BLaER1 treated with 17β-estradiol and CSF1 and Interleukin-3, amounts not matched to agents 10 nM and 100 nM (cell line): ENCODE measurements at regions not wholly inside any gene's neighbourhood (a gene's known extent, or its start where the extent isn't known, plus 50 kb on each side); places are given as distances from the start of the nearest gene placed in this dataset.

Experiments used
- H3K27ac ChIP-seq, 11 experiments: shearing (Covaris generic); formaldehyde crosslinking; 2 replicates each; pipeline ENCODE4 v1.8.1; 2022
- H3K27me3 ChIP-seq, 11 experiments: shearing (Covaris generic); formaldehyde crosslinking; 2 replicates each; pipeline ENCODE4 v1.8.1; 2022
- H3K36me3 ChIP-seq, 11 experiments: shearing (Covaris generic); formaldehyde crosslinking; 2 replicates each; pipeline ENCODE4 v1.8.1; 2022
- H3K4me1 ChIP-seq, 10 experiments: shearing (Covaris generic); formaldehyde crosslinking; 2 replicates each; pipeline ENCODE4 v1.8.1; 2022
- H3K4me2 ChIP-seq, 11 experiments: shearing (Covaris generic); formaldehyde crosslinking; 2 replicates each; pipeline ENCODE4 v1.8.1; 2022
- H3K4me3 ChIP-seq, 10 experiments: shearing (Covaris generic); formaldehyde crosslinking; 2 replicates each; pipeline ENCODE4 v1.8.1; 2022
- H3K9ac ChIP-seq, 11 experiments: shearing (Covaris generic); formaldehyde crosslinking; 2 replicates each; pipeline ENCODE4 v1.8.1; 2022
- H3K9me3 ChIP-seq, 11 experiments: shearing (Covaris generic); formaldehyde crosslinking; replicated peaks in 1 of 11; 2 replicates each; pipeline ENCODE4 v1.8.1; 2022
- H4K20me1 ChIP-seq, 11 experiments: shearing (Covaris generic); formaldehyde crosslinking; 2 replicates each; pipeline ENCODE4 v1.8.1; 2022
- Cebpa-rat ChIP-seq, 11 experiments: shearing (Covaris generic); IDR thresholded peaks; 2 replicates each; pipeline ENCODE4 v1.8.1; 2022

- Histone ChIP-seq H3K4me1 (no peaks in the 10 kb centered on the region), H3K4me2 (no peak overlapping the region), H3K27me3 (no peaks in the 10 kb centered on the region), H3K27ac (no peak overlapping the region), H3K9me3 (no peaks in the 10 kb centered on the region), H4K20me1 (no peaks in the 10 kb centered on the region; a peak in 1 of 22 replicates), H3K36me3 (no peaks in the 10 kb centered on the region), H3K9ac (no peak overlapping the region), H3K4me3 (no peak overlapping the region)
- no peak for TF ChIP-seq Cebpa-rat (IDR thresholded peaks at IDR 0.05)
Measured at GRCh38 chr11:115687934-115688333, 183.7 kb upstream of the CADM1 start.

- Histone ChIP-seq H3K27ac (no peak overlapping the region), H3K9me3 (no peaks in the 10 kb centered on the region), H3K36me3 (no peaks in the 10 kb centered on the region), H3K9ac (no peak overlapping the region), H3K27me3 (no peaks in the 10 kb centered on the region), H4K20me1 (no peaks in the 10 kb centered on the region; a peak in 1 of 22 replicates), H3K4me3 (no peak overlapping the region), H3K4me1 (no peaks in the 10 kb centered on the region), H3K4me2 (no peak overlapping the region)
- TF ChIP-seq Cebpa-rat (IDR thresholded peaks at IDR 0.05): no peak
Measured at GRCh38 chr11:115684699-115685098, 180.5 kb upstream of the CADM1 start.

DNA sequence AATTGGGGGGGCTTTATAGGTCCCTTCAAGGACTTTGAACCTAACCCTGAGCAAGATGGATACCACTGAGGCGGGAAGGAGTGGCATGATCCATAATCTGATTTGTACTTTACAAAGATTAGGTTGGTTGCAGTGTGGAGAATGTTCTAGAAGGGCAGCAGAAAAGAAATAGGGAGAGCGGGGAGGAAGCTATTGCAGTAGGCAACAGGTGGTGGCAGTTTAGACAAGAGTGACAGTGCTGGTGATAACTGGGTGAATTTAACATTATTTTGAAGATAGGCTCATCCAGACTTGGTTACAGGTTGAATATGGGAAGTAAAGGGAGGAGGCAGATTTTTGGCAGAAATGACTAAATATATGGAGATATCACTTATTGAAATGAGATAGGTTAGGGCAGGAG, 179.9 kb upstream of the CADM1 start:
- no peaks in the 10 kb centered on the region; a peak in 1 of 22 replicates for H4K20me1 ChIP-seq
- no peaks in the 10 kb centered on the region for H3K27me3 ChIP-seq
- no peaks in the 10 kb centered on the region for H3K36me3 ChIP-seq
- no peak for TF ChIP-seq Cebpa-rat (IDR thresholded peaks at IDR 0.05)
- no peak overlapping the region for H3K4me3 ChIP-seq
- no peak overlapping the region for H3K4me2 ChIP-seq
- H3K9ac ChIP-seq: no peak overlapping the region
- H3K4me1 ChIP-seq: no peaks in the 10 kb centered on the region
- no peak overlapping the region for H3K27ac ChIP-seq
- no peaks in the 10 kb centered on the region for H3K9me3 ChIP-seq

DNA sequence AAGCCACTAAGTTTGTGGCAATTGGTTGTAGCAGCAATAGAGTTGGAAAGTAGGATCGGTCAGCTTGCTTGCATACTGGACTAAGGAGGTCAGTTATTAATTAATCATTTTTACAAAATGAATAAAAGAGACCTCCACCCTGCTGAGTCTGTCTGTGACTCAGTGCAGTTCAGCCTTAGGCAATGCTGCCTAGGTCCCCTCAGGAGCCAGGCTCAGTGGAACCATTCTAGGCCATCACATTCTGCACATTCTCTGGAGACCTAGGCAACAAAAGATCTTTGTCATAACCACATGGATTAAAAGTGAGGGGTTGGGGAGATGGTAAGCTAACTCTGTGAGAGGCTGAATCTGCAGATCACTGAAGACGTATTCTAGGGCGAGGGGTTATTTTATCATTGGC, 178.7 kb upstream of the CADM1 start:
- Histone ChIP-seq H3K4me2 (no peak overlapping the region), H3K4me1 (no peaks in the 10 kb centered on the region), H3K4me3 (no peak overlapping the region), H3K27ac (no peak overlapping the region), H3K9ac (no peak overlapping the region), H3K9me3 (no peaks in the 10 kb centered on the region), H3K36me3 (no peaks in the 10 kb centered on the region), H3K27me3 (no peaks in the 10 kb centered on the region), H4K20me1 (no peaks in the 10 kb centered on the region)
- no peak for TF ChIP-seq Cebpa-rat (IDR thresholded peaks at IDR 0.05)

GRCh38 chr11:115682101-115682500, 177.9 kb upstream of the CADM1 start:
- no peaks in the 10 kb centered on the region for H3K36me3 ChIP-seq
- H3K4me1 ChIP-seq: no peaks in the 10 kb centered on the region
- no peaks in the 10 kb centered on the region for H3K9me3 ChIP-seq
- no peak overlapping the region for H3K27ac ChIP-seq
- H3K4me3 ChIP-seq: no peak overlapping the region
- no peaks in the 10 kb centered on the region for H4K20me1 ChIP-seq
- no peak overlapping the region for H3K4me2 ChIP-seq
- H3K27me3 ChIP-seq: no peaks in the 10 kb centered on the region
- no peak for TF ChIP-seq Cebpa-rat (IDR thresholded peaks at IDR 0.05)
- no peak overlapping the region for H3K9ac ChIP-seq

GRCh38 chr11:115679945-115680344, 175.7 kb upstream of the CADM1 start:
- Histone ChIP-seq H3K27ac (no peak overlapping the region), H3K9me3 (no peaks in the 10 kb centered on the region), H3K9ac (no peak overlapping the region), H3K4me1 (no peaks in the 10 kb centered on the region), H3K36me3 (no peaks in the 10 kb centered on the region), H3K4me3 (no peak overlapping the region), H3K4me2 (no peak overlapping the region), H4K20me1 (no peaks in the 10 kb centered on the region), H3K27me3 (no peaks in the 10 kb centered on the region)
- TF ChIP-seq Cebpa-rat (IDR thresholded peaks at IDR 0.05): no peak

DNA sequence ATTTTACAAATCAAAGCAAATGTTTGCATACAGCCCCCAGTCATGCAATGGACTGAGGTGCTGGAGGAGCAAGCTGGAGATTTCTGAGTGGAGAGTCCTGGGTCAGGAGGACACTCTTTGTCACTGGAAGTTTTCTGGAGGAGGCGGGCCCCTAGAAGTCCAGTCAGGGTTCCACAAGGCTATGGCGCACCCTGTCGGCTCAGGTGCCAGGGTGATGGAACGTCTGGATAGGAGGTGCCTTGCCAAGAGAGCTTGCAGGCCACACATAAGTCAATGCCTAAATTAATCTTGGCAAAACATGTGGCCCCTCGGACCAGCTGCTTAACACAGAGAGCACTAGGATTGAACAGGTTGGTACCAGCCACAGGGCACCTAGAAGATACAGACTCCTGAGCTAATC, 174.7 kb upstream of the CADM1 start:
- no peak overlapping the region for H3K27ac ChIP-seq
- H3K36me3 ChIP-seq: no peaks in the 10 kb centered on the region
- no peaks in the 10 kb centered on the region for H3K9me3 ChIP-seq
- H3K27me3 ChIP-seq: no peaks in the 10 kb centered on the region
- H3K4me2 ChIP-seq: no peak overlapping the region
- no peak for TF ChIP-seq Cebpa-rat (IDR thresholded peaks at IDR 0.05)
- no peaks in the 10 kb centered on the region for H4K20me1 ChIP-seq
- no peak overlapping the region for H3K9ac ChIP-seq
- no peak overlapping the region for H3K4me3 ChIP-seq
- no peaks in the 10 kb centered on the region for H3K4me1 ChIP-seq

- no peaks in the 10 kb centered on the region for H4K20me1 ChIP-seq
- H3K9me3 ChIP-seq: no peaks in the 10 kb centered on the region
- H3K27me3 ChIP-seq: no peaks in the 10 kb centered on the region
- no peak overlapping the region for H3K4me3 ChIP-seq
- no peak overlapping the region for H3K9ac ChIP-seq
- no peaks in the 10 kb centered on the region for H3K36me3 ChIP-seq
- H3K27ac ChIP-seq: no peak overlapping the region
- H3K4me1 ChIP-seq: no peaks in the 10 kb centered on the region
- TF ChIP-seq Cebpa-rat (IDR thresholded peaks at IDR 0.05): no peak
- H3K4me2 ChIP-seq: no peak overlapping the region
Measured at GRCh38 chr11:115677190-115677589, 173.0 kb upstream of the CADM1 start.

- Histone ChIP-seq H4K20me1 (no peaks in the 10 kb centered on the region), H3K4me3 (no peak overlapping the region), H3K4me2 (no peak overlapping the region), H3K27ac (no peak overlapping the region), H3K9ac (no peak overlapping the region), H3K9me3 (no peaks in the 10 kb centered on the region), H3K36me3 (no peaks in the 10 kb centered on the region), H3K27me3 (no peaks in the 10 kb centered on the region), H3K4me1 (no peaks in the 10 kb centered on the region)
- no peak for TF ChIP-seq Cebpa-rat (IDR thresholded peaks at IDR 0.05)
Measured at GRCh38 chr11:115676768-115677167, 172.6 kb upstream of the CADM1 start.

GRCh38 chr11:115676206-115676605, 172.0 kb upstream of the CADM1 start:
- no peak overlapping the region for H3K9ac ChIP-seq
- no peaks in the 10 kb centered on the region for H3K27me3 ChIP-seq
- H3K4me3 ChIP-seq: no peak overlapping the region
- H3K4me2 ChIP-seq: no peak overlapping the region
- no peak overlapping the region for H3K27ac ChIP-seq
- H3K9me3 ChIP-seq: no peaks in the 10 kb centered on the region
- TF ChIP-seq Cebpa-rat (IDR thresholded peaks at IDR 0.05): no peak
- no peaks in the 10 kb centered on the region for H3K36me3 ChIP-seq
- no peaks in the 10 kb centered on the region; a peak in 1 of 20 replicates for H3K4me1 ChIP-seq
- H4K20me1 ChIP-seq: no peaks in the 10 kb centered on the region
